ENCODE measurements at regions not wholly inside any gene's neighbourhood (a gene's known extent, or its start where the extent isn't known, plus 50 kb on each side); places are given as distances from the start of the nearest gene placed in this dataset.

DNA sequence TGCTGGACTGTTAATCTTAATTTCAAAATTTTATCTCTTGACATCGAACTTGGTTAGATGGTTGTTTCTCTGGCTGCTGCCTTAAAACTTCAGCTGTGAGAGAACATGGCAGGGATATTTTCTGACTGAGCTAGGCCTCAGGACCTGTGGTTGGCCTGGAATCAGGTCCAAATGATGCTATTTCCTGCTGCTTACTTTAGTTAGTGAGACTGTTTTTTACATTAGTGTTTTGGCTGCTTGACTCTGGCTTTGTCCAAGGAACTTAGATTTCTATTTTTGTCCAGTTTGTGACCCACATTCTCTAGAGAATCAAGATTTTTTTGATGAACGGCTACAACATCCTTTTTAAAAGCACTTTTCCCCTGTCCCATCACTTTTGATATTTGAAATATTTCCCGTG lies 497.9 kb upstream of the SGO1 start:
- TF ChIP-seq, protein P1, sequence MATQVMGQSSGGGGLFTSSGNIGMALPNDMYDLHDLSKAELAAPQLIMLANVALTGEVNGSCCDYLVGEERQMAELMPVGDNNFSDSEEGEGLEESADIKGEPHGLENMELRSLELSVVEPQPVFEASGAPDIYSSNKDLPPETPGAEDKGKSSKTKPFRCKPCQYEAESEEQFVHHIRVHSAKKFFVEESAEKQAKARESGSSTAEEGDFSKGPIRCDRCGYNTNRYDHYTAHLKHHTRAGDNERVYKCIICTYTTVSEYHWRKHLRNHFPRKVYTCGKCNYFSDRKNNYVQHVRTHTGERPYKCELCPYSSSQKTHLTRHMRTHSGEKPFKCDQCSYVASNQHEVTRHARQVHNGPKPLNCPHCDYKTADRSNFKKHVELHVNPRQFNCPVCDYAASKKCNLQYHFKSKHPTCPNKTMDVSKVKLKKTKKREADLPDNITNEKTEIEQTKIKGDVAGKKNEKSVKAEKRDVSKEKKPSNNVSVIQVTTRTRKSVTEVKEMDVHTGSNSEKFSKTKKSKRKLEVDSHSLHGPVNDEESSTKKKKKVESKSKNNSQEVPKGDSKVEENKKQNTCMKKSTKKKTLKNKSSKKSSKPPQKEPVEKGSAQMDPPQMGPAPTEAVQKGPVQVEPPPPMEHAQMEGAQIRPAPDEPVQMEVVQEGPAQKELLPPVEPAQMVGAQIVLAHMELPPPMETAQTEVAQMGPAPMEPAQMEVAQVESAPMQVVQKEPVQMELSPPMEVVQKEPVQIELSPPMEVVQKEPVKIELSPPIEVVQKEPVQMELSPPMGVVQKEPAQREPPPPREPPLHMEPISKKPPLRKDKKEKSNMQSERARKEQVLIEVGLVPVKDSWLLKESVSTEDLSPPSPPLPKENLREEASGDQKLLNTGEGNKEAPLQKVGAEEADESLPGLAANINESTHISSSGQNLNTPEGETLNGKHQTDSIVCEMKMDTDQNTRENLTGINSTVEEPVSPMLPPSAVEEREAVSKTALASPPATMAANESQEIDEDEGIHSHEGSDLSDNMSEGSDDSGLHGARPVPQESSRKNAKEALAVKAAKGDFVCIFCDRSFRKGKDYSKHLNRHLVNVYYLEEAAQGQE (IDR thresholded peaks at IDR 0.05; ENCODE audit: low read depth) = no peak
- TF ChIP-seq, protein P2, sequence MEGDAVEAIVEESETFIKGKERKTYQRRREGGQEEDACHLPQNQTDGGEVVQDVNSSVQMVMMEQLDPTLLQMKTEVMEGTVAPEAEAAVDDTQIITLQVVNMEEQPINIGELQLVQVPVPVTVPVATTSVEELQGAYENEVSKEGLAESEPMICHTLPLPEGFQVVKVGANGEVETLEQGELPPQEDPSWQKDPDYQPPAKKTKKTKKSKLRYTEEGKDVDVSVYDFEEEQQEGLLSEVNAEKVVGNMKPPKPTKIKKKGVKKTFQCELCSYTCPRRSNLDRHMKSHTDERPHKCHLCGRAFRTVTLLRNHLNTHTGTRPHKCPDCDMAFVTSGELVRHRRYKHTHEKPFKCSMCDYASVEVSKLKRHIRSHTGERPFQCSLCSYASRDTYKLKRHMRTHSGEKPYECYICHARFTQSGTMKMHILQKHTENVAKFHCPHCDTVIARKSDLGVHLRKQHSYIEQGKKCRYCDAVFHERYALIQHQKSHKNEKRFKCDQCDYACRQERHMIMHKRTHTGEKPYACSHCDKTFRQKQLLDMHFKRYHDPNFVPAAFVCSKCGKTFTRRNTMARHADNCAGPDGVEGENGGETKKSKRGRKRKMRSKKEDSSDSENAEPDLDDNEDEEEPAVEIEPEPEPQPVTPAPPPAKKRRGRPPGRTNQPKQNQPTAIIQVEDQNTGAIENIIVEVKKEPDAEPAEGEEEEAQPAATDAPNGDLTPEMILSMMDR (IDR thresholded peaks at IDR 0.05 in 2 of 3, conservative IDR thresholded peaks at IDR 0.05 in 1 of 3; ENCODE audit: borderline replicate concordance in 1 of 3, insufficient read depth in 1 of 3, low read depth in 2 of 3, low read length in 2 of 3) = no peak
- TF ChIP-seq RAD21 (IDR thresholded peaks at IDR 0.05; ENCODE audit: low read depth) (no peak), EZH2phosphoT487 (IDR thresholded peaks at IDR 0.05; ENCODE audit: borderline replicate concordance) (no peak), POLR2A (IDR thresholded peaks at IDR 0.05; ENCODE audit: borderline replicate concordance, extremely low read depth, insufficient read depth, insufficient read length) (no peak), ELF1 (IDR thresholded peaks at IDR 0.05; ENCODE audit: borderline replicate concordance, low read depth) (no peak), EGR1 (IDR thresholded peaks at IDR 0.05; ENCODE audit: low read depth) (no peak), SIN3A (IDR thresholded peaks at IDR 0.05; ENCODE audit: low read depth) (no peak), SP1 (IDR thresholded peaks at IDR 0.05; ENCODE audit: low read depth) (no peak), ZFX (IDR thresholded peaks at IDR 0.05) (no peak), JUND (IDR thresholded peaks at IDR 0.05) (no peak), POLR2AphosphoS5 (IDR thresholded peaks at IDR 0.05; ENCODE audit: low read depth, low read length) (no peak)
- TF ChIP-seq, protein P3, sequence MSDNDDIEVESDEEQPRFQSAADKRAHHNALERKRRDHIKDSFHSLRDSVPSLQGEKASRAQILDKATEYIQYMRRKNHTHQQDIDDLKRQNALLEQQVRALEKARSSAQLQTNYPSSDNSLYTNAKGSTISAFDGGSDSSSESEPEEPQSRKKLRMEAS (IDR thresholded peaks at IDR 0.05) = no peak

Measured in HCT116 (cell line).